K562 (cell line): ENCODE measurements at regions not wholly inside any gene's neighbourhood (a gene's known extent, or its start where the extent isn't known, plus 50 kb on each side); places are given as distances from the start of the nearest gene placed in this dataset.

Source experiments
- ATAC-seq: fragments of 200-7000 bp; cut with Tn5 transposase; 3 replicates; pipeline ENCODE4 v1.9.1; 2020; ENCODE audit warnings: moderate library complexity
- BruUV-seq: library from RNA; stranded (reverse); fragments of 400-500 nt; replicated peaks from 2 replicates; lab custom pipeline; 2021; lab: Mats Ljungman, UMichigan
- CTCF ChIA-PET: fragments of 300-600 bp; formaldehyde crosslinking; extraction: SDS; loops from one replicate; lab custom pipeline; 2021; ENCODE audit warnings: low intra/inter-chr PET ratio; lab: Yijun Ruan, JAX
- POLR2A ChIA-PET: fragments of 300-600, 350-650 bp; sonication (Branson Sonifier 250); formaldehyde crosslinking; extraction: SDS; loops from one replicate; lab custom pipeline; 2021; ENCODE audit warnings: antibody characterized with exemption, inconsistent platforms; lab: Yijun Ruan, JAX
- DNase-seq, 4 experiments: peaks; one replicate each; pipeline versions ENCODE4 v3.0.0 to v3.0.0-alpha.2; 2011 to 2018; ENCODE audit warnings: low spot score in 3 of 4, mixed read lengths in 3 of 4; ENCODE audit errors: extremely low read depth in 1 of 4
- FAIRE-seq: peaks from 2 replicates; lab custom pipeline; 2011; peaks lifted over from hg19 to GRCh38; lab: Jason Lieb, UNC
- H2AFZ ChIP-seq: 2 replicates; pipeline ENCODE4 v1.6.0; 2011; ENCODE audit warnings: low read depth, low read length, control low read depth, inconsistent platforms
- H3K27ac ChIP-seq: fragments of 200-600 bp; 3 replicates; pipeline ENCODE4 v1.8.0; 2011; ENCODE audit warnings: low read depth, mild to moderate bottlenecking, control low read depth, inconsistent platforms, low read length, moderate library complexity, mixed read lengths; ENCODE audit errors: extremely low read depth
- H3K27me3 ChIP-seq, 2 experiments: fragments of 300-600 bp in 1 of 2; 2 replicates in 1 of 2; 3 replicates in 1 of 2; pipeline versions ENCODE4 v1.6.0 to v1.8.0; 2011; ENCODE audit warnings: inconsistent platforms in 2 of 2, low read length in 2 of 2, mild to moderate bottlenecking in 1 of 2, mixed read lengths in 1 of 2, moderate library complexity in 1 of 2; ENCODE audit not compliant: control insufficient read depth in 2 of 2, insufficient read depth in 2 of 2
- H3K36me3 ChIP-seq: fragments of 300-600 bp; 3 replicates; pipeline ENCODE4 v1.8.0; 2011; ENCODE audit warnings: mild to moderate bottlenecking, low read length, inconsistent platforms; ENCODE audit not compliant: control insufficient read depth, insufficient read depth
- H3K4me1 ChIP-seq, 2 experiments: fragments of 200-600 bp in 1 of 2; replicated peaks in 1 of 2; 2 replicates in 1 of 2; 3 replicates in 1 of 2; pipeline versions ENCODE4 v1.5.1 to v1.8.0; 2011; ENCODE audit warnings: inconsistent platforms in 2 of 2, low read length in 2 of 2, mild to moderate bottlenecking in 1 of 2, mixed read lengths in 1 of 2, moderate library complexity in 1 of 2; ENCODE audit not compliant: control insufficient read depth in 2 of 2, insufficient read depth in 2 of 2
- H3K4me2 ChIP-seq: 2 replicates; pipeline ENCODE4 v1.6.1; 2011; ENCODE audit warnings: low read length, control low read depth, inconsistent platforms, mixed read lengths; ENCODE audit not compliant: insufficient read depth
- H3K4me3 ChIP-seq: fragments of 200-600 bp; sonication (generic), shearing (Covaris generic); 2 replicates; pipeline ENCODE4 v1.5.1; 2016; ENCODE audit warnings: control low read depth, inconsistent platforms
- H3K79me2 ChIP-seq: fragments of 200-600 bp; 3 replicates; pipeline ENCODE4 v1.8.0; 2011; ENCODE audit warnings: low read length, inconsistent platforms; ENCODE audit not compliant: control insufficient read depth, insufficient read depth
- H3K9ac ChIP-seq, 2 experiments: 2 replicates each; pipeline versions ENCODE4 v1.6.0 to v1.6.1; 2011; ENCODE audit warnings: low read depth in 2 of 2, low read length in 2 of 2, control low read depth in 1 of 2, inconsistent platforms in 1 of 2, mild to moderate bottlenecking in 1 of 2, mixed read lengths in 1 of 2; ENCODE audit not compliant: insufficient read depth in 1 of 2
- H3K9me1 ChIP-seq: one replicate; pipeline ENCODE4 v1.6.0; 2011; ENCODE audit warnings: inconsistent platforms, mild to moderate bottlenecking, low read length, moderate library complexity; ENCODE audit not compliant: control insufficient read depth, insufficient read depth
- H3K9me3 ChIP-seq: replicated peaks from 2 replicates; pipeline ENCODE4 v1.5.1; 2011; ENCODE audit warnings: low read depth, low read length, inconsistent platforms; ENCODE audit not compliant: control insufficient read depth, insufficient read depth
- H4K20me1 ChIP-seq: replicated peaks from 2 replicates; pipeline ENCODE4 v1.6.1; 2011; ENCODE audit warnings: low read length, inconsistent platforms, mixed read lengths; ENCODE audit not compliant: control insufficient read depth, insufficient read depth
- AFF4 ChIP-seq: sonication (generic); formaldehyde crosslinking; IDR thresholded peaks from 2 replicates; pipeline ENCODE4 v1.8.0; 2023; ENCODE audit warnings: mild to moderate bottlenecking, missing genetic modification reagents
- CBX5 ChIP-seq: IDR thresholded peaks from 2 replicates; pipeline ENCODE4 v1.6.1; 2014; ENCODE audit warnings: low read depth, borderline replicate concordance
- DDX20 ChIP-seq: fragments of 450-650 bp; IDR thresholded peaks from 2 replicates; pipeline ENCODE4 v1.6.1; 2016; ENCODE audit warnings: missing genetic modification characterization, low read depth, mild to moderate bottlenecking, missing compliant biosample characterization, moderate library complexity
- E2F4 ChIP-seq: sonication (generic); formaldehyde crosslinking; IDR thresholded peaks from 2 replicates; pipeline ENCODE4 v1.8.0; 2022; ENCODE audit warnings: mild to moderate bottlenecking, low read depth, missing genetic modification reagents
- FOXJ2 ChIP-seq: fragments of 200-800 bp; sonication (Bioruptor generic); IDR thresholded peaks from 2 replicates; pipeline ENCODE4 v1.6.1; 2016; ENCODE audit warnings: missing genetic modification characterization, missing compliant biosample characterization
- GTF2F1 ChIP-seq: IDR thresholded peaks from 2 replicates; pipeline ENCODE4 v1.6.1; 2011; ENCODE audit warnings: low read depth, low read length, improper control_type of control experiment
- L3MBTL2 ChIP-seq: fragments of 450-650 bp; IDR thresholded peaks from 2 replicates; pipeline ENCODE4 v1.6.1; 2016; ENCODE audit warnings: mild to moderate bottlenecking, moderate library complexity
- MTA3 ChIP-seq: fragments of 450-650 bp; formaldehyde crosslinking; IDR thresholded peaks from 2 replicates; pipeline ENCODE4 v1.6.1; 2017; ENCODE audit warnings: mild to moderate bottlenecking, borderline replicate concordance
- NCOA2 ChIP-seq, 2 experiments: fragments of 450-650 bp; IDR thresholded peaks; 2 replicates each; pipeline ENCODE4 v1.6.1; 2018; ENCODE audit warnings: mild to moderate bottlenecking in 2 of 2, moderate library complexity in 1 of 2; ENCODE audit not compliant: partially characterized antibody in 2 of 2
- RBM14 ChIP-seq: fragments of 200-400 bp; formaldehyde crosslinking; IDR thresholded peaks from 2 replicates; pipeline ENCODE4 v1.6.1; 2018; ENCODE audit warnings: low read depth, mild to moderate bottlenecking, low read length, moderate library complexity, borderline replicate concordance; ENCODE audit not compliant: insufficient read depth
- SIX5 ChIP-seq, 2 experiments: IDR thresholded peaks; 2 replicates each; pipeline ENCODE4 v1.6.1; 2011; ENCODE audit warnings: low read length in 2 of 2, borderline replicate concordance in 1 of 2, low read depth in 1 of 2, mild to moderate bottlenecking in 1 of 2, moderate library complexity in 1 of 2; ENCODE audit not compliant: insufficient read depth in 1 of 2
- USF1 ChIP-seq: sonication (generic); formaldehyde crosslinking; IDR thresholded peaks from 2 replicates; pipeline ENCODE4 v1.9.0; 2022; ENCODE audit warnings: mild to moderate bottlenecking, missing genetic modification reagents
- XRCC5 ChIP-seq: fragments of 200-400 bp; formaldehyde crosslinking; IDR thresholded peaks from 2 replicates; pipeline ENCODE4 v1.6.1; 2017; ENCODE audit warnings: low read depth, mild to moderate bottlenecking, low read length
- ZBTB8A ChIP-seq: fragments of 450-650 bp; IDR thresholded peaks from 2 replicates; pipeline ENCODE4 v1.6.1; 2018; ENCODE audit warnings: mild to moderate bottlenecking, moderate library complexity; ENCODE audit not compliant: partially characterized antibody
- ZNF311 ChIP-seq: fragments of 250-450 bp; sonication (Bioruptor Pico); IDR thresholded peaks from 2 replicates; pipeline ENCODE4 v1.4.0; 2020; ENCODE audit warnings: mild to moderate bottlenecking, moderate library complexity
- ZNF507 ChIP-seq: conservative IDR thresholded peaks from 2 replicates; pipeline ENCODE4 v1.6.1; 2017; ENCODE audit warnings: missing genetic modification characterization, missing compliant biosample characterization
- WGBS: fragments of 100-300 bp; shearing (Covaris generic); methylation state at CpG from one replicate; pipeline ENCODE4 v1.1.6; 2016; ENCODE audit warnings: low coverage, mixed read lengths; ENCODE audit not compliant: insufficient coverage; ENCODE audit errors: missing lambda C conversion rate; 5-methylcytosine and 5-hydroxymethylcytosine counted together
- in situ Hi-C: fragments of 300-500 bp; cut with MboI; formaldehyde crosslinking; loops from 4 replicates; pipeline ENCODE4 v1.15.0; 2018; ENCODE audit warnings: inconsistent platforms, mixed read lengths
- intact Hi-C: fragments of 100-400 bp; cut with micrococcal nuclease; formaldehyde crosslinking; loops from 2 replicates; pipeline ENCODE4 v1.14.2; 2022
- TF ChIP-seq, protein P1 (sequence below): fragments of 200-800 bp; sonication (Bioruptor generic); IDR thresholded peaks from 2 replicates; pipeline ENCODE4 v1.6.1; 2017; ENCODE audit warnings: missing genetic modification characterization, missing compliant biosample characterization

GRCh38 chr12:83807871-83808270 lies 1104.7 kb downstream of the SLC6A15 start:
- Histone ChIP-seq H4K20me1 (no peaks in the 10 kb centered on the region), H3K4me3 (no peak overlapping the region), H3K9ac (no peak overlapping the region), H3K9me1 (no peaks in the 10 kb centered on the region), H3K27me3 (no peaks in the 10 kb centered on the region), H3K36me3 (no peaks in the 10 kb centered on the region), H3K27ac (no peak overlapping the region), H3K4me2 (no peak overlapping the region), H2AFZ (no peak overlapping the region), H3K4me1 (no peaks in the 10 kb centered on the region), H3K79me2 (no peaks in the 10 kb centered on the region), H3K9me3 (no peaks in the 10 kb centered on the region)
- FAIRE-seq: no peak
- ChIA-PET POLR2A (no interaction called here), CTCF (no interaction called here)
- WGBS: 0% methylated on average over 3 of the region's 3 CpGs
- no TSS peak for BruUV-seq
- no peak for ATAC-seq
- intact Hi-C loops (no loop called here), in situ Hi-C loops (no loop called here)
- DNase-seq: no peak
- TF ChIP-seq GTF2F1 (no peak), DDX20 (no peak), MTA3 (no peak), AFF4 (CRISPR knock-in tag) (no peak), E2F4 (CRISPR knock-in tag) (no peak), FOXJ2 (tag) (no peak), ZNF507 (no peak), L3MBTL2 (no peak), XRCC5 (no peak), CBX5 (no peak), USF1 (CRISPR knock-in tag) (no peak), RBM14 (no peak), ZNF311 (CRISPR knock-in tag) (no peak), ZBTB8A (no peak), NCOA2 (IDR thresholded peaks at IDR 0.05; ENCODE audit: partially characterized antibody in 2 of 2) (no peak), SIX5 (IDR thresholded peaks at IDR 0.05; ENCODE audit: borderline replicate concordance in 1 of 2, insufficient read depth in 1 of 2, low read depth in 1 of 2, low read length in 2 of 2) (no peak)
- TF ChIP-seq, protein P1, sequence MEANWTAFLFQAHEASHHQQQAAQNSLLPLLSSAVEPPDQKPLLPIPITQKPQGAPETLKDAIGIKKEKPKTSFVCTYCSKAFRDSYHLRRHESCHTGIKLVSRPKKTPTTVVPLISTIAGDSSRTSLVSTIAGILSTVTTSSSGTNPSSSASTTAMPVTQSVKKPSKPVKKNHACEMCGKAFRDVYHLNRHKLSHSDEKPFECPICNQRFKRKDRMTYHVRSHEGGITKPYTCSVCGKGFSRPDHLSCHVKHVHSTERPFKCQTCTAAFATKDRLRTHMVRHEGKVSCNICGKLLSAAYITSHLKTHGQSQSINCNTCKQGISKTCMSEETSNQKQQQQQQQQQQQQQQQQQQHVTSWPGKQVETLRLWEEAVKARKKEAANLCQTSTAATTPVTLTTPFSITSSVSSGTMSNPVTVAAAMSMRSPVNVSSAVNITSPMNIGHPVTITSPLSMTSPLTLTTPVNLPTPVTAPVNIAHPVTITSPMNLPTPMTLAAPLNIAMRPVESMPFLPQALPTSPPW: no peak
